HCT116 (cell line): ENCODE measurements at regions not wholly inside any gene's neighbourhood (a gene's known extent, or its start where the extent isn't known, plus 50 kb on each side); places are given as distances from the start of the nearest gene placed in this dataset.

Experiments
- ATAC-seq: fragments of 200-7000 bp; cut with Tn5 transposase; 2 replicates; pipeline ENCODE4 v1.9.1; 2020; ENCODE audit warnings: mild to moderate bottlenecking, moderate library complexity
- BruUV-seq: library from RNA; stranded (reverse); fragments of 400-500 nt; replicated peaks from 2 replicates; lab custom pipeline; 2021; lab: Mats Ljungman, UMichigan
- CTCF ChIA-PET: fragments of 300-600 bp; sonication (Branson Sonifier 250); formaldehyde crosslinking; loops from one replicate; lab custom pipeline; 2021; ENCODE audit warnings: antibody characterized with exemption; lab: Charles Lee
- POLR2A ChIA-PET: fragments of 300-600, 350-600 bp; sonication (Branson Sonifier 250); formaldehyde crosslinking; loops from one replicate; lab custom pipeline; 2021; ENCODE audit warnings: antibody characterized with exemption; lab: Charles Lee
- RAD21 ChIA-PET, 2 experiments: fragments of 300-600 bp; sonication (Branson Sonifier 250); formaldehyde crosslinking; loops; one replicate each; lab custom pipeline; 2023; ENCODE audit warnings: low total read pairs in 2 of 2; ENCODE audit not compliant: uncharacterized antibody in 2 of 2, unreplicated experiment in 2 of 2, low non-redundant PET in 1 of 2; lab: Charles Lee
- DNase-seq: peaks from one replicate; pipeline ENCODE4 v3.0.0-alpha.2; 2010; ENCODE audit warnings: low read depth, low spot score
- H2AFZ ChIP-seq: fragments of 200-600 bp; shearing (Covaris generic), sonication (generic); 2 replicates; pipeline ENCODE4 v1.6.1; 2017; ENCODE audit warnings: low read depth, mixed run types, mixed read lengths, antibody characterized with exemption, low read length; ENCODE audit not compliant: poor library complexity, severe bottlenecking
- H3K27ac ChIP-seq: 2 replicates; pipeline ENCODE4 v1.5.1; 2012; ENCODE audit warnings: low read depth, low read length
- H3K27me3 ChIP-seq: fragments of 200-600 bp; sonication (generic); 2 replicates; pipeline ENCODE4 v1.6.1; 2016; ENCODE audit warnings: mixed run types, low read length, mixed read lengths; ENCODE audit not compliant: insufficient read depth
- H3K36me3 ChIP-seq, 2 experiments: fragments of 200-500 bp in 1 of 2; fragments of 200-600 bp in 1 of 2; sonication (Bioruptor generic) in 1 of 2; sonication (generic) in 1 of 2; 2 replicates each; pipeline versions ENCODE4 v1.5.1 to v1.6.1; 2014 to 2016; ENCODE audit warnings: low read length in 2 of 2, inconsistent platforms in 1 of 2, mixed read lengths in 1 of 2, mixed run types in 1 of 2; ENCODE audit not compliant: insufficient read depth in 2 of 2, control insufficient read depth in 1 of 2
- H3K4me1 ChIP-seq, 2 experiments: fragments of 200-600 bp in 1 of 2; sonication (generic) in 1 of 2; 2 replicates each; pipeline versions ENCODE4 v1.5.1 to v1.6.1; 2012 to 2017; ENCODE audit warnings: low read length in 2 of 2, inconsistent platforms in 1 of 2, mild to moderate bottlenecking in 1 of 2, mixed read lengths in 1 of 2, mixed run types in 1 of 2, moderate library complexity in 1 of 2; ENCODE audit not compliant: insufficient read depth in 2 of 2, control insufficient read depth in 1 of 2
- H3K4me2 ChIP-seq: fragments of 200-600 bp; sonication (generic); 2 replicates; pipeline ENCODE4 v1.6.1; 2017; ENCODE audit warnings: mixed run types, low read length, mixed read lengths
- H3K4me3 ChIP-seq, 2 experiments: fragments of 200-600 bp in 1 of 2; sonication (generic) in 1 of 2; replicated peaks in 1 of 2; 2 replicates each; pipeline ENCODE4 v1.5.1; 2011 to 2016; ENCODE audit warnings: low read length in 2 of 2, control low read depth in 1 of 2, low read depth in 1 of 2, mild to moderate bottlenecking in 1 of 2, mixed read lengths in 1 of 2, mixed run types in 1 of 2
- H3K79me2 ChIP-seq: fragments of 200-600 bp; sonication (generic); 2 replicates; pipeline ENCODE4 v1.6.1; 2017; ENCODE audit warnings: mild to moderate bottlenecking, mixed run types, low read length, moderate library complexity, mixed read lengths; ENCODE audit not compliant: insufficient read depth
- H3K9ac ChIP-seq: fragments of 200-600 bp; sonication (generic); 2 replicates; pipeline ENCODE4 v1.6.1; 2016; ENCODE audit warnings: low read length, mixed read lengths
- H3K9me2 ChIP-seq: fragments of 200-600 bp; sonication (generic), shearing (Covaris generic); 2 replicates; pipeline ENCODE4 v1.6.1; 2017; ENCODE audit warnings: mixed run types, mild to moderate bottlenecking, moderate library complexity; ENCODE audit not compliant: insufficient read depth
- H3K9me3 ChIP-seq, 2 experiments: fragments of 200-500 bp in 1 of 2; fragments of 200-600 bp in 1 of 2; sonication (Bioruptor generic) in 1 of 2; sonication (generic) in 1 of 2; 2 replicates each; pipeline ENCODE4 v1.6.1; 2014 to 2017; ENCODE audit warnings: low read length in 2 of 2, mixed read lengths in 2 of 2, inconsistent platforms in 1 of 2, low read depth in 1 of 2, mild to moderate bottlenecking in 1 of 2, mixed run types in 1 of 2, moderate library complexity in 1 of 2; ENCODE audit not compliant: control insufficient read depth in 1 of 2, insufficient read depth in 1 of 2
- H4K20me1 ChIP-seq: fragments of 200-600 bp; sonication (generic), shearing (Covaris generic); 2 replicates; pipeline ENCODE4 v1.6.1; 2017; ENCODE audit warnings: mixed run types, mild to moderate bottlenecking, moderate library complexity; ENCODE audit not compliant: insufficient read depth
- CBX3 ChIP-seq: IDR thresholded peaks from 2 replicates; pipeline ENCODE4 v1.6.1; 2012; ENCODE audit warnings: low read depth
- EZH2 ChIP-seq: fragments of 200-600 bp; sonication (generic); IDR thresholded peaks from 2 replicates; pipeline ENCODE4 v1.6.1; 2017; ENCODE audit warnings: antibody characterized with exemption, mixed run types
- FOSL1 ChIP-seq: IDR thresholded peaks from 2 replicates; pipeline ENCODE4 v1.6.1; 2012; ENCODE audit warnings: low read depth
- JUND ChIP-seq: IDR thresholded peaks from 2 replicates; pipeline ENCODE4 v1.6.1; 2012
- POLR2AphosphoS5 ChIP-seq: IDR thresholded peaks from 2 replicates; pipeline ENCODE4 v1.6.1; 2011; ENCODE audit warnings: mild to moderate bottlenecking, low read depth, low read length, moderate library complexity
- RAD21 ChIP-seq: IDR thresholded peaks from 2 replicates; pipeline ENCODE4 v1.6.1; 2012; ENCODE audit warnings: low read depth, mild to moderate bottlenecking
- SP1 ChIP-seq: IDR thresholded peaks from 2 replicates; pipeline ENCODE4 v1.6.1; 2012; ENCODE audit warnings: low read depth
- TCF7L2 ChIP-seq: IDR thresholded peaks from 2 replicates; pipeline ENCODE4 v1.7.0; 2011; ENCODE audit warnings: borderline replicate concordance, inconsistent platforms; ENCODE audit not compliant: insufficient read depth, insufficient read length; ENCODE audit errors: extremely low read depth
- ZBTB33 ChIP-seq: IDR thresholded peaks from 2 replicates; pipeline ENCODE4 v1.6.1; 2011; ENCODE audit warnings: mild to moderate bottlenecking, low read length, moderate library complexity; ENCODE audit not compliant: insufficient replicate concordance; ENCODE audit errors: extremely low read depth
- ZFX ChIP-seq: fragments of 450-650 bp; IDR thresholded peaks from 2 replicates; pipeline ENCODE4 v1.6.1; 2017
- intact Hi-C: fragments of 100-400 bp; cut with micrococcal nuclease; formaldehyde crosslinking; loops from 2 replicates; pipeline ENCODE4 v1.10.0; 2022

- TF ChIP-seq CBX3 (no peak), TCF7L2 (no peak), ZFX (no peak), ZBTB33 (no peak), EZH2 (no peak), JUND (no peak), FOSL1 (no peak), SP1 (no peak), RAD21 (no peak), POLR2AphosphoS5 (no peak)
- Histone ChIP-seq H3K79me2 (no peaks in the 10 kb centered on the region), H3K4me1 (peaks cover 5 to 13% of the 10 kb centered on the region in 2 experiments; a peak in 3 of 4 replicates), H3K9ac (no peak overlapping the region), H3K27me3 (no peaks in the 10 kb centered on the region), H3K36me3 (no peaks in the 10 kb centered on the region), H2AFZ (no peak overlapping the region), H4K20me1 (no peaks in the 10 kb centered on the region), H3K27ac (no peak overlapping the region), H3K4me3 (no peak overlapping the region), H3K4me2 (no peak overlapping the region), H3K9me3 (no peaks in the 10 kb centered on the region), H3K9me2 (no peaks in the 10 kb centered on the region)
- BruUV-seq = no TSS peak
- DNase-seq = no peak
- POLR2A ChIA-PET = no interaction called here
- CTCF ChIA-PET = no interaction called here
- RAD21 ChIA-PET = no interaction called here
- no peak for ATAC-seq
- intact Hi-C loops = no loop called here
These were observed 127.4 kb upstream of the CTTNBP2 start for GRCh38 chr7:118000480-118001202.
